Pancreas (tissue), 10 donors: ENCODE measurements at regions not wholly inside any gene's neighbourhood (a gene's known extent, or its start where the extent isn't known, plus 50 kb on each side); places are given as distances from the start of the nearest gene placed in this dataset.

Experiments used
- ATAC-seq, 4 donors: fragments of 200-7000 bp; cut with Tn5 transposase; one replicate each; pipeline versions ENCODE4 v1.8.0 to v1.9.1; 2020; ENCODE audit warnings: mild to moderate bottlenecking in 4 of 4, moderate library complexity in 4 of 4
- DNase-seq, 6 donors: peaks; one replicate each; pipeline ENCODE4 v3.0.0-alpha.2; 2020
- FAIRE-seq: peaks from 2 replicates; lab custom pipeline; 2012; peaks lifted over from hg19 to GRCh38; lab: Jason Lieb, UNC
- H3K27ac ChIP-seq, 4 donors: fragments of 200-600 bp; sonication (generic); 1 replicate in 3 of 4; 2 replicates in 1 of 4; pipeline versions ENCODE4 v1.5.0 to v1.8.0; 2020
- H3K27me3 ChIP-seq, 4 donors: fragments of 200-600 bp; one replicate each; pipeline ENCODE4 v1.8.0; 2021
- H3K36me3 ChIP-seq, 3 donors: fragments of 200-600 bp; sonication (generic) in 1 of 3; one replicate each; pipeline versions ENCODE4 v1.5.0 to v1.8.0; 2020 to 2021
- H3K4me1 ChIP-seq, 3 donors: fragments of 200-600 bp; one replicate each; pipeline ENCODE4 v1.8.0; 2021
- H3K4me3 ChIP-seq, 4 donors: fragments of 200-600 bp; sonication (generic) in 2 of 4; one replicate each; pipeline versions ENCODE4 v1.5.0 to v1.8.0; 2020 to 2021
- H3K9me3 ChIP-seq, 4 donors: fragments of 200-600 bp; one replicate each; pipeline ENCODE4 v1.8.0; 2021
- WGBS, 2 donors: extraction: QIAGEN DNeasy Blood & Tissue Kit; methylation state at CpG; one replicate each; pipeline ENCODE4 v1.1.7; 2013; 5-methylcytosine and 5-hydroxymethylcytosine counted together
- intact Hi-C, 3 donors: fragments of 100-400 bp; cut with DNase I; formaldehyde crosslinking; loops; one replicate each; pipeline versions ENCODE4 v1.11.1 to v1.14.2; 2022
- TF ChIP-seq, protein P1 (sequence below), 4 donors: fragments of 200-600 bp; sonication (generic) in 3 of 4; IDR thresholded peaks; one replicate each; pipeline versions ENCODE4 v1.5.0 to v1.8.0; 2021; ENCODE audit warnings: antibody characterized with exemption in 4 of 4
- donor health status: healthy with polysubstance abuse.
- donor health status: DM: no; HTN: no; CAD: no; lungs with moderate emphysema.
- donor health status: DM: no; HTN: no; CAD: no.
- donor health status: control.
- donor health status: control.
- donor health status: Bipolar disorder and iron deficiency.
- donor health status: DM: yes; HTN: yes; CAD: no.
- donor health status: DM: no; HTN: no; CAD: no.
- donor health status: DM: no; HTN: no; CAD: no.
- donor health status: DM: yes; HTN: yes; CAD: no.

DNA sequence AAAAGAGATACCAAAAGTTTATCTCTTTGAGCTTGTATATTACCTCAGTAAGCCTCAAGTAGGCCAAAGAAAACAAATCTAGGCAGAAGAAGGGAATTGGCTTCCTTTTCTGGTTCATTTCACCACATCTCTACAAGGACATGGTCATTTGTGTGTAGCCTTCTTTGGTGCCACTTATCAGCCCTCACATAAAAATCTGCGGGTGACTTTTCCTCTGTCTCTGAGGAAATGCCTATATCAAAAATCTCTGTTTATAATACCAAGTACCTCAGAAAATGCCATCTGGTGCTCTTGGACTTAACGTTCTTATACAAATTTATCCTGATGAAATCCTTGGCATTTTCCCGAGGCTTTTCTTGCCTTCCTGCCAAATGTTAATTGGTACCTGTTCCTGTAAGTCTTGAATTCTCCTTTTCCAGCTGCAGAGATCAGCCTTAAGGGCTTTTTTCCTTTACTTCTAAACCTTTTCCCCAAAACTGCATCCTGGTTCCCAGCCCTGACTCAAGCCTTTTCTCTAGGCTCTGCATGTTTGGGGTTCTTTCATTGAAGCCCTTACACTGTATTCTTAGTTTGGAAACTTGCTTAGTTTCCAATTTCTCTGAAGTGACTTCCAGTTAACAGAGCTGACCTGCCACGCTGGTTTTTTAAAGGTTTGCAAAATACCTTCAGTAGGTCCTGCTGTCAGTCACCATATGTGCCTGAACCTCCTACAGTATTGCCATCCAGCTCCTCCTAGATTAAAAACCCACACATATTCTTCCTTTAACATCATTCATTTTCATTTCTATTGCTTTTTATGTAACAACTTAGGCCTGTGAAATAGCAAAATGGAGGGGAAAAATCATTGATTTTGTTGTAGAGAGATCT lies 191.2 kb upstream of the PREP start:
- H3K4me3 ChIP-seq: no peak overlapping the region
- TF ChIP-seq, protein P1, sequence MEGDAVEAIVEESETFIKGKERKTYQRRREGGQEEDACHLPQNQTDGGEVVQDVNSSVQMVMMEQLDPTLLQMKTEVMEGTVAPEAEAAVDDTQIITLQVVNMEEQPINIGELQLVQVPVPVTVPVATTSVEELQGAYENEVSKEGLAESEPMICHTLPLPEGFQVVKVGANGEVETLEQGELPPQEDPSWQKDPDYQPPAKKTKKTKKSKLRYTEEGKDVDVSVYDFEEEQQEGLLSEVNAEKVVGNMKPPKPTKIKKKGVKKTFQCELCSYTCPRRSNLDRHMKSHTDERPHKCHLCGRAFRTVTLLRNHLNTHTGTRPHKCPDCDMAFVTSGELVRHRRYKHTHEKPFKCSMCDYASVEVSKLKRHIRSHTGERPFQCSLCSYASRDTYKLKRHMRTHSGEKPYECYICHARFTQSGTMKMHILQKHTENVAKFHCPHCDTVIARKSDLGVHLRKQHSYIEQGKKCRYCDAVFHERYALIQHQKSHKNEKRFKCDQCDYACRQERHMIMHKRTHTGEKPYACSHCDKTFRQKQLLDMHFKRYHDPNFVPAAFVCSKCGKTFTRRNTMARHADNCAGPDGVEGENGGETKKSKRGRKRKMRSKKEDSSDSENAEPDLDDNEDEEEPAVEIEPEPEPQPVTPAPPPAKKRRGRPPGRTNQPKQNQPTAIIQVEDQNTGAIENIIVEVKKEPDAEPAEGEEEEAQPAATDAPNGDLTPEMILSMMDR (IDR thresholded peaks at IDR 0.05): no peak
- intact Hi-C loops: no loop called here
- H3K27ac ChIP-seq: no peak overlapping the region
- no peak for FAIRE-seq
- no peak for DNase-seq
- no peaks in the 10 kb centered on the region for H3K9me3 ChIP-seq
- H3K4me1 ChIP-seq: no peaks in the 10 kb centered on the region
- no peaks in the 10 kb centered on the region for H3K27me3 ChIP-seq
- 39 to 49% methylated on average over 4 of the region's 4 CpGs for WGBS, 2 donors
- no peak for ATAC-seq
- H3K36me3 ChIP-seq: no peaks in the 10 kb centered on the region

DNA sequence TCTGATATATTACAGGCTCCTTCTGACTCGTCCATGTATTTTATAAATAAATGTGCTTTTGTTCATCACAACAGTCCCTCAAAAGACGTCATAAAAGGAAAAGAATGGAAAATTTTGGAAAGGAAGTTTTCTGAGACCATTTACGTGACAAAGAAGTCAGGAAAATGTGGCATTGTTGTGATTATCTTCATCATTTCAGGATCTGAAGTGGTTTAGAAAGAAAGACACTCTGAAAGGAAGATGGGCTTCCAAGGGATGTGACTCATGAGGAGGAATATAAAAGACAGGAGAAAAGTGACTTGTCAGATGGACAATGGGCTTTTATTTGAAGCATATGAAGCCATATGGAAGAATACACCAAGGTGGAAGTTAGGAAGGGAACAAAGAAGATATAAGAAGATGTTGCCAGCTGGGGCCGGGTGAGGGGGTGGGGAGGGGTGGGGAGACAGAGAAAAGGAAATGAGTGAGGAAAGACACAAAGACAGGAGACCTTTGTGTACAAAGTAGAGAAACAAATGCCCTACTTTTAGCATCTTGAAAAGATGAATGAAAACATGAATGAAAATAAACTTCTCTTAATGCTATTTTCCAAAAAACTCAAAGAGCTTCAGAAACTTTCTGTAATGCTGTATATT lies 190.3 kb upstream of the PREP start:
- no peak overlapping the region for H3K4me3 ChIP-seq

GRCh38 chr6:105592329-105592728 lies 189.4 kb upstream of the PREP start:
- Histone ChIP-seq H3K9me3 (no peaks in the 10 kb centered on the region), H3K36me3 (no peaks in the 10 kb centered on the region), H3K27ac (no peak overlapping the region), H3K4me3 (no peak overlapping the region), H3K27me3 (no peaks in the 10 kb centered on the region), H3K4me1 (no peaks in the 10 kb centered on the region)
- FAIRE-seq (no peak), DNase-seq (no peak), ATAC-seq (no peak)
- intact Hi-C loops: no loop called here
- TF ChIP-seq, protein P1 (IDR thresholded peaks at IDR 0.05): no peak
- 90 to 94% methylated on average over 2 of the region's 2 CpGs for WGBS, 2 donors

More for the DNA sequence above, 190.3 kb upstream of the PREP start:
- no peaks in the 10 kb centered on the region for H3K4me1 ChIP-seq
- no peak for DNase-seq
- intact Hi-C loops: no loop called here
- no peak for ATAC-seq
- H3K27me3 ChIP-seq: no peaks in the 10 kb centered on the region
- no peaks in the 10 kb centered on the region for H3K36me3 ChIP-seq
- no peak overlapping the region for H3K27ac ChIP-seq
- no peaks in the 10 kb centered on the region for H3K9me3 ChIP-seq
- FAIRE-seq: no peak
- 69% methylated on average over 4 of the region's 4 CpGs for WGBS, 2 donors
- TF ChIP-seq, protein P1 (IDR thresholded peaks at IDR 0.05): no peak

GRCh38 chr6:105591053-105591452 lies 188.2 kb upstream of the PREP start:
- no peaks in the 10 kb centered on the region for H3K4me1 ChIP-seq
- intact Hi-C loops: no loop called here
- 61 to 80% methylated on average over 2 of the region's 2 CpGs for whole genome bisulfite sequencing, 2 donors
- FAIRE-seq (no peak), ATAC-seq (peak in 1 of 4 donors; percentile 39), DNase-seq (no peak)
- H3K27ac ChIP-seq: no peak overlapping the region
- TF ChIP-seq, protein P1 (IDR thresholded peaks at IDR 0.05): no peak
- H3K4me3 ChIP-seq: no peak overlapping the region
- no peaks in the 10 kb centered on the region for H3K9me3 ChIP-seq
- H3K27me3 ChIP-seq: no peaks in the 10 kb centered on the region
- H3K36me3 ChIP-seq: no peaks in the 10 kb centered on the region
